Tibial artery (tissue), 4 donors: ENCODE measurements at regions not wholly inside any gene's neighbourhood (a gene's known extent, or its start where the extent isn't known, plus 50 kb on each side); places are given as distances from the start of the nearest gene placed in this dataset.
"Not testable (repeated sequence)": the region's sequence is repeated elsewhere in the genome, so short reads cannot be mapped to it uniquely, and the experiment has no call there.

Experiments
- DNase-seq, 2 donors: peaks; one replicate each; pipeline ENCODE4 v3.0.0-alpha.2; 2019
- H3K27ac ChIP-seq, 2 donors: fragments of 200-600 bp; sonication (generic) in 1 of 2; 1 replicate in 1 of 2; 2 replicates in 1 of 2; pipeline ENCODE4 v1.5.1; 2018 to 2019; ENCODE audit warnings: mild to moderate bottlenecking in 1 of 2
- H3K27me3 ChIP-seq, 2 donors: fragments of 200-600 bp; sonication (generic) in 1 of 2; one replicate each; pipeline versions ENCODE4 v1.5.1 to v1.6.0; 2016 to 2019
- H3K36me3 ChIP-seq, 3 donors: fragments of 200-600 bp; sonication (generic) in 2 of 3; one replicate each; pipeline ENCODE4 v1.5.1; 2016 to 2019; ENCODE audit warnings: mild to moderate bottlenecking in 2 of 3
- H3K4me1 ChIP-seq, 4 donors: fragments of 200-600 bp; sonication (generic) in 2 of 4; 1 replicate in 3 of 4; 2 replicates in 1 of 4; pipeline ENCODE4 v1.5.1; 2016 to 2019
- H3K4me3 ChIP-seq, 2 donors: fragments of 200-600 bp; sonication (generic) in 1 of 2; 1 replicate in 1 of 2; 2 replicates in 1 of 2; pipeline ENCODE4 v1.5.1; 2018 to 2019; ENCODE audit warnings: mild to moderate bottlenecking in 2 of 2
- H3K9me3 ChIP-seq, 3 donors: fragments of 200-600 bp; sonication (generic) in 1 of 3; one replicate each; pipeline ENCODE4 v1.5.1; 2016 to 2019
- intact Hi-C: fragments of 100-400 bp; cut with DNase I; formaldehyde crosslinking; loops from one replicate; pipeline ENCODE4 v1.15.0; 2023; ENCODE audit warnings: low total_unique reads
- TF ChIP-seq, protein P1 (sequence below), 2 experiments: fragments of 200-600 bp in 1 of 2; fragments of 450-650 bp in 1 of 2; IDR thresholded peaks; one replicate each; pipeline ENCODE4 v1.5.1; 2017 to 2019; ENCODE audit warnings: antibody characterized with exemption in 2 of 2, mild to moderate bottlenecking in 1 of 2, moderate library complexity in 1 of 2

- H3K36me3 ChIP-seq: no peaks in the 10 kb centered on the region
- TF ChIP-seq, protein P1, sequence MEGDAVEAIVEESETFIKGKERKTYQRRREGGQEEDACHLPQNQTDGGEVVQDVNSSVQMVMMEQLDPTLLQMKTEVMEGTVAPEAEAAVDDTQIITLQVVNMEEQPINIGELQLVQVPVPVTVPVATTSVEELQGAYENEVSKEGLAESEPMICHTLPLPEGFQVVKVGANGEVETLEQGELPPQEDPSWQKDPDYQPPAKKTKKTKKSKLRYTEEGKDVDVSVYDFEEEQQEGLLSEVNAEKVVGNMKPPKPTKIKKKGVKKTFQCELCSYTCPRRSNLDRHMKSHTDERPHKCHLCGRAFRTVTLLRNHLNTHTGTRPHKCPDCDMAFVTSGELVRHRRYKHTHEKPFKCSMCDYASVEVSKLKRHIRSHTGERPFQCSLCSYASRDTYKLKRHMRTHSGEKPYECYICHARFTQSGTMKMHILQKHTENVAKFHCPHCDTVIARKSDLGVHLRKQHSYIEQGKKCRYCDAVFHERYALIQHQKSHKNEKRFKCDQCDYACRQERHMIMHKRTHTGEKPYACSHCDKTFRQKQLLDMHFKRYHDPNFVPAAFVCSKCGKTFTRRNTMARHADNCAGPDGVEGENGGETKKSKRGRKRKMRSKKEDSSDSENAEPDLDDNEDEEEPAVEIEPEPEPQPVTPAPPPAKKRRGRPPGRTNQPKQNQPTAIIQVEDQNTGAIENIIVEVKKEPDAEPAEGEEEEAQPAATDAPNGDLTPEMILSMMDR (IDR thresholded peaks at IDR 0.05): no peak
- H3K9me3 ChIP-seq: no peaks in the 10 kb centered on the region
- H3K27me3 ChIP-seq: no peaks in the 10 kb centered on the region
- intact Hi-C loops: no loop called here
- DNase-seq: no peak
- no peaks in the 10 kb centered on the region for H3K4me1 ChIP-seq
- H3K4me3 ChIP-seq: no peak overlapping the region
- H3K27ac ChIP-seq: no peak overlapping the region
These were observed 1995.6 kb upstream of the CDH6 start for GRCh38 chr5:29197631-29198454.

GRCh38 chr5:29193972-29194371, 1999.5 kb upstream of the CDH6 start:
- H3K9me3 ChIP-seq: no peaks in the 10 kb centered on the region
- no peaks in the 10 kb centered on the region for H3K27me3 ChIP-seq
- TF ChIP-seq, protein P1 (IDR thresholded peaks at IDR 0.05): no peak
- H3K4me1 ChIP-seq: no peaks in the 10 kb centered on the region
- H3K27ac ChIP-seq: no peak overlapping the region
- no peaks in the 10 kb centered on the region for H3K36me3 ChIP-seq
- H3K4me3 ChIP-seq: no peak overlapping the region
- DNase-seq: no peak
- intact Hi-C loops: no loop called here

GRCh38 chr5:29191269-29192048, 2002.0 kb upstream of the CDH6 start:
- DNase-seq, H3K27ac ChIP-seq, intact Hi-C loops, H3K9me3 ChIP-seq, H3K4me1 ChIP-seq, H3K27me3 ChIP-seq, H3K4me3 ChIP-seq, H3K36me3 ChIP-seq: not testable (repeated sequence)

DNA sequence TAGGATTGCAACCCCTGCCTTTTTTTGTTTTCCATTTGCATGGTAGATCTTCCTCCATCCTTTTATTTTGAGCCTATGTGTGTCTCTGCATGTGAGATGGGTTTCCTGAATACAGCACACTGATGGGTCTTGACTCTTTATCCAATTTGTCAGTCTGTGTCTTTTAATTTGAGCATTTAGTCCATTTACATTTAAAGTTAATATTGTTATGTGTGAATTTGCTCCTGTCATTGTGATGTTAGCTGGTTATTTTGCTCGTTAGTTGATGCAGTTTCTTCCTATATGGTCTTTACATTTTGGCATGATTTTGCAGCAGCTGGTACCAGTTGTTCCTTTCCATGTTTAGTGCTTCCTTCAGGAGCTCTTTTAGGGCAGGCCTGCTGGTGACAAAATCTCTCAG, 2003.1 kb upstream of the CDH6 start:
- H3K27me3 ChIP-seq, H3K9me3 ChIP-seq, intact Hi-C loops, H3K36me3 ChIP-seq, H3K27ac ChIP-seq, DNase-seq, H3K4me3 ChIP-seq, H3K4me1 ChIP-seq: not testable (repeated sequence)

GRCh38 chr5:29186380-29186779, 2007.1 kb upstream of the CDH6 start:
- H3K27ac ChIP-seq, H3K27me3 ChIP-seq, H3K9me3 ChIP-seq, H3K4me3 ChIP-seq, H3K4me1 ChIP-seq, H3K36me3 ChIP-seq, DNase-seq, intact Hi-C loops: not testable (repeated sequence)

- intact Hi-C loops: no loop called here
These were observed 2007.9 kb upstream of the CDH6 start for GRCh38 chr5:29185558-29185957.

GRCh38 chr5:29175774-29176173, 2017.7 kb upstream of the CDH6 start:
- no peak overlapping the region for H3K27ac ChIP-seq
- H3K9me3 ChIP-seq: no peaks in the 10 kb centered on the region
- no peaks in the 10 kb centered on the region for H3K4me1 ChIP-seq
- no peaks in the 10 kb centered on the region for H3K36me3 ChIP-seq
- TF ChIP-seq, protein P1 (IDR thresholded peaks at IDR 0.05): no peak
- intact Hi-C loops: no loop called here
- no peak for DNase-seq
- no peaks in the 10 kb centered on the region for H3K27me3 ChIP-seq
- no peak overlapping the region for H3K4me3 ChIP-seq

More at GRCh38 chr5:29185558-29185957, 2007.9 kb upstream of the CDH6 start:
- no peaks in the 10 kb centered on the region for H3K27me3 ChIP-seq
- DNase-seq: no peak
- H3K9me3 ChIP-seq: no peaks in the 10 kb centered on the region
- H3K36me3 ChIP-seq: no peaks in the 10 kb centered on the region
- H3K4me1 ChIP-seq: no peaks in the 10 kb centered on the region
- TF ChIP-seq, protein P1 (IDR thresholded peaks at IDR 0.05): no peak
- no peak overlapping the region for H3K27ac ChIP-seq
- H3K4me3 ChIP-seq: no peak overlapping the region
